Germinal center (tissue), 1 donor: ENCODE measurements at regions not wholly inside any gene's neighbourhood (a gene's known extent, or its start where the extent isn't known, plus 50 kb on each side); places are given as distances from the start of the nearest gene placed in this dataset.

ENCODE experiments used
- DNase-seq: peaks from one replicate; pipeline ENCODE4 v3.0.0; 2012; ENCODE audit warnings: mixed read lengths, low spot score

GRCh38 chr2:225980372-225980771, 580.9 kb downstream of the NYAP2 start:
- no peak for DNase-seq

- DNase-seq: no peak
Observed at GRCh38 chr2:225971433-225971832, 571.9 kb downstream of the NYAP2 start.

GRCh38 chr2:225948903-225949302, 549.4 kb downstream of the NYAP2 start:
- no peak for DNase-seq

DNA sequence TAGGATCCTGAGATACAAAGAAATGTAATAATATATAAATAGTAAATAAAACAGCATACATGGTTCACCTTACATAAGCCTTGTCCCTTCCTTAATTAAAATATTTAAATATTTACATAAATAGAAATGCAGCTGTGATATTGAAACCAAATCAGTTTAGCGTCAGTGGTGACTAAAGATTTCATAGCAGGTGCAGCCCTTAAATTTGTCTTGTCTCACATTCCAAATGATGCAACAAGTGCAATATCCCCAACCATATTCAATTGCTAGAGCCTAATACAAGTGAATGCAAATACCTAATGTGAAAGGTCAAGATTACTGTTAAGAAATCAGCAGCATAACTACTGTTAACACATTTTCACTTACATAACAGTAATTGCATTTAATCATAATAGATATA, 539.5 kb downstream of the NYAP2 start:
- DNase-seq: no peak

GRCh38 chr2:225937625-225938187, 538.2 kb downstream of the NYAP2 start:
- DNase-seq: no peak

DNA sequence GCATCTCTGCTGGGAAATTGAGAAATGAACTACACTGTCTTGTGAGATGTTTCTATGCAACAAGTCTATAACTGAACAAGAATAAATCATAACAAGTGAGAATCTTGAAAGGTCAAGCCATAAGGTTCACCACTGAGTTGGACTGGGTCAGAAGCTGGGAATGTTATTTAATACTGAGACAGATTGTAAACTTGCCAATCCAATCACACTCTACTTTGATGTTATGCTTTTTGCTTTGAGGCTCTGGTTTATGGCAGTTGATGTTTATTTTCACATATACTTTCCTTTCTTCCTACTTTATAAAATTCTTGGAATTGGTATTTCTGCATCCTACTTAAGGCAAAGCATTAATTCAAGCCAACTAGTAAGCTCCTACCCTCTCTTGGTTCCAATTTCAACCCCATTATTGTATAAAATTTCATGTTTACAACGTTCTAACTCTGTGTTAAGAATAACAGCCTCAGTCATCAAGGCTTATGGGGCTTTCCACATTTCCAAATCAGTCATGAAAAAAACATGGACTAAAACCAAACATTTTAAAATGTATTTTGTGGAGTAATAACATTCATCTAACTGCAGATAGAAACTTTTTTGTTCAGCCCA, 533.4 kb downstream of the NYAP2 start:
- DNase-seq: no peak

GRCh38 chr2:225930687-225931086, 531.2 kb downstream of the NYAP2 start:
- DNase-seq: no peak

DNA sequence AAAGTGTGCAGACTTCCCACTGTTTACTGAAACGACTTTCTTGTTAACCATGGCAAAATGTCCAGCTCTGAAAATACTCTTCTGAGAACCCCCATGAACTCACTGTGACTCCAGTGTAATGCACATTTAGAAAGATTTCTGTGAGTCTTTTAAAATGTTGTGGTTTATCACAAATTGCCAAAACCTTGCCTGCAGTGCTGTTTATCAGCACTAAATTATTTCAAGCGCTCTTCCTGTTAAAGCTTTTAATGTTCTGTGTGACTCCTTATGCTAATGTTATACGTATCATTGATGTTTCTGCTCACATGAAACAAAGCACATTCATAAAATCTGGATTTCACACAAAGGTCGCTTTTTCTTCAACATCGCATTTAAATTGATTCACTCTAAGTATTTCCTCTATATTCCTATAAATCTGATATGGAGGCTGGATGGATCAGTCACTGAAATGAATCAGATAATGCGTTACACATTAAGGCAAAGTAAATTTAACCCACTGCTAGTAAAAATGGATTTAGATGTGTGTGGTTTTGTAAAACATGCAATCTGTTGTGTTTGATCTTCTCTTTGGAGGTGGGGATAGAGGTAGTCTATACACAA, 521.2 kb downstream of the NYAP2 start:
- DNase-seq: no peak

DNA sequence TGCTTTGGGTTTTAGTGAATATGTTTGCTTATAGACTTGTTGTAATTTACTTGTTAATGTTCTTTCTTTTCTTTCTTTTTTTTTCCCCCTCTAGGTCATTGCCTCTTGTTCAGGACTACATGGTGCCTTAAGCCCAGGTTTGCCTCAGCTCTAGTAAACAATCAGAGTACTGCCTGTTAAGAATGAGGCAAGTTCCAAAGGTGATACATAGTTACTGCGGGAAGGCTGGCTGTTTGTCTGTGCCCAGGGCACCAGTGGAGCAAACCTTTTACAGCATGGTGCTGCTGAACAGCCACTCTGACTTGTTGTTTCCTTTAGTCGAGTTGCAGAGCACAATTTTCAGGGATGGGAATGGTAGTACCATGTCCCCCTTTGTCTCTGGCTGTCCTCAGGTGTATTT, 517.2 kb downstream of the NYAP2 start:
- DNase-seq: no peak

- no peak for DNase-seq
Observed at GRCh38 chr2:225911019-225911418, 511.5 kb downstream of the NYAP2 start.

GRCh38 chr2:225895126-225895525, 495.6 kb downstream of the NYAP2 start:
- no peak for DNase-seq

DNA sequence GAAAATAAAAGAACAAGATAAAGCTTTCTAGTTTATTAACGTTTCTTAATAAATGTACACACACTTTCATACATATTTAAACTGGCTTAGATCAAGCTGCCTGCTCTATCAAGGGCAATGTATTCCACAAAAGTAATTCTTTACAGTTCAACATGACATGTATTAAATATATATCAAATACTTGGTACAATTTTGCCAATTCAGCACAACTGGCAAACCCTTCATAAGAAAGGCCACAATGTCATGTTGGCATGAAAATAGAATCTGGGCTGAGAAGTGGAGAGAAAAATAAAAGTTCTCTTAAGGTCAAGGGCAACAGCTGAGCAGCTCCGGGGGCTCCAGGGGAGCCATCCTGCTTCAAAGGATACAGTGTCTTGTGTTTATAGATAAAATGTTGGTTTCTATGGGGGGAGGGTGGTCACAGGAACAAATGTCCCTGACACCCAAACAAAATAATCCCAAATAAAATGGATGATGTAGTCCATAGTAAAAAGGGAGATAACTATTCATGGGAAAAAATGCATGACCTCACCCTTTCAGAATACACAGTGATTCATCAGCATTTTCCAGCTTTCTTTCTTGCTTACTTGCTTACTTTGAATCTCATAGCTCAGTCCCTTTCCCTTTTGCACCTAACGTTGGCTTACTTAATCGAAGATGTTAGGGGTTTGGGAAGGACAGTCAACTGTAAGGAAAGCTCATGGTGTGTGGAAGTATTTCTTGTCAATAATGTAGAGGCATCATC, 494.9 kb downstream of the NYAP2 start:
- no peak for DNase-seq

DNA sequence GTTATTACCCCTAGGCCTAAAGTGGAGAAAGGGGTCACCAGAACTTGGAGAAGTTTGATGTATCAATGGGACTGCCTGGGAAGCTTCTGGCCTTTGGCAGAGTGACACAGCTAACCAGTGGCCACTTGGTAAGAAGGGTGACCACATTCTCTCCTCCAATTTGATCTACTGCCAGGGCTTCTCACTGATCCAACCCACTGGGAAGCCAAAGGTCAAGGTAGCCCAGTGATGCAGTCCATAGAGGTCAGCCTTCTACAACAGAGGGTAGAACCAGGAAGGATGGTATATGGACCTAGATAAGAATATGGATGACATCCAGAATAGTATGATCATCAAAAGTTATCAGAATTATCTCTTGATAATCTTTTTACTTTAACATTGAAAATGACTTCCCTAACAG, 493.6 kb downstream of the NYAP2 start:
- no peak for DNase-seq

GRCh38 chr2:225891771-225892170, 492.3 kb downstream of the NYAP2 start:
- DNase-seq: no peak

DNA sequence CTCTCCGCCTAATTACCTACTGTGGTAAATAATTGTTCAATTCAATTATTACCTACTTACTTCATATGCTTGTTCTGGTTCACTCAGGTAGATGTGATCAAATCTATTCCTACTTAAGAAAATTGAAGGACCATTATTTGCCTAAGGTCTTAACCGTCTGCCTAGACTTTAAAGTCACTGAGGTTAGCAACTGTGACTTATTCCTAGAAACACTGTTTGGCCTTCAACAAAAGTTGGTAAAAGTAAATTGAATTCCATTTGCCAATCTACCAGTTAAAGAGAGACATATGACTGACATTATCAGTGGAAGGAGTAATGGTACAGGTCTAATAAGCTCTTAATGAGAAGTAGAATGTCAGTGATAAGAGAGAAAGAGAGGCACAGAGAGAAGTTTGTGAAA, 491.5 kb downstream of the NYAP2 start:
- DNase-seq: no peak

- DNase-seq: peak; percentile 33
Observed at GRCh38 chr2:225889452-225889851, 489.9 kb downstream of the NYAP2 start.

DNA sequence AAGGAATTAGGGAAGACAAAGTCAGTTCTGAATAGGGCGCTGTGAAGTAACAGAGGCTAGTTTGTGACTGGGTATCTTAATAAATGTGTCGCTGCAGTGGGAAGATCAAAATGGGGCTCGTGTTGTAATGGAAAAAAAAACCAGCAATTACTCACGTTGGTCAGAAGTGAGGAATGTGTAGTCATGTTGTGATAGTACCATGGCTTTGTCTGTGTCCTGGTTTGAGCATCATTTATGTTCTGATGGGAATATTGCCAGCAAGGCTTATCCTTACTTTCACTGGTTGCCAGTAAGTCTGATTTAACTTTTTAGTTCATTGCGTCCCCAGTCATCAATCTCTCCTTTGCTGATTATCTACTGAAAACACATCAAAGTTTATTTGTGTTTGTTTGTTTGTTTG, 467.6 kb downstream of the NYAP2 start:
- DNase-seq: no peak

DNA sequence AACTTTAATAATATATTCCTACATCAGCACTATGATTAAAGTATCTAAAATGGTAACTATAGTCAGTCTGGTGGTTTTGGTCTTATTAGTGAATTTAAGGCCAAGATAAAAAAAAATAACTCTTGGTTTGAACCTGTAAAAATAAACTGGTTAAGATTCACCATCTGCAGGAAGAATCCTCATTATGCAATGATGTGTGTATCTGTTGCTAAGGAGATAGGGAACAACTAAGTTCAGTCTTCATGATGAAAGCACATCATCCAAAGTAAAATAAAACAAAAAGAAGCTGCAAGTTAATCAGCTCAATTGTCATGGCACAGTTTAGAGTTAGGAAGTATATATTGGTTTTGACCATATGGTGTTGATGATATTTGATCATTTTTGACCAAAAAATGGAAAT, 466.0 kb downstream of the NYAP2 start:
- DNase-seq: no peak

DNA sequence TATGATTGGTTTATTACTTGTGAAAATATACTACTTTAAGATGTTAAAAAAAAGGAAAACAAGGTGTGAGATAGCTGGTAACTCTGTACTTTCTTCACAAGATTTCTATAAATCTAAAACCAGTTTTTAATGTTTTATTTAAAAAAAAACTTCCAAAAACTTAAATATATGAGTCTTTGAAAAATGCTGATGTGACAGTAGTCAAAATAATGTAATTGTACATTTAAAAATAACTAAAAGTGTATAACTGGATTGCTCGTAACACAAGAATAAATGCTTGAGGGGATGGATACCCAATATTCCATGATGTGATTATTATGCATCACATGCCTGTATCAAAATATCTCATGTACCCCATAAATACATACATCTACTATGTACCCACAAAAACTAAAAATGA, 464.9 kb downstream of the NYAP2 start:
- DNase-seq: no peak

GRCh38 chr2:225842939-225843338, 443.4 kb downstream of the NYAP2 start:
- no peak for DNase-seq

DNA sequence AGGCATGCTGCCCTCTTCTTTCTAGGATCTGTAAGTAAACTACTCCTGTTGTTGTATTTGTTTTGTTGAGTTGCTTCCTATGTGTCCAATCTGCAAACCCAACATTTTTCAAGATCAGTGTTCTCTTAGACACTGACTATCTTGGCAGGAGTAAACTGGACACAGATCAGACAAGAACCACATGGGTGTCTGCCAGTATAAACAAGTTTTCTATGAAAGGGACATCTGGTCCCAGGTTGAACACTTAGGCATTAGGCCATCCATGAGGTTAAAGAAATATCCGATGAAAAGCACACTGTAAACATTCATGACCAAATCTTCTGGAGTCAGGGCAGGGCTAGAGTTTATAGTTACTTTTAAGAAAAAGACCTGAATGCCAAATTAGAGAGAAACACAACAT, 441.8 kb downstream of the NYAP2 start:
- DNase-seq: no peak

- no peak for DNase-seq
Observed at GRCh38 chr2:225837328-225837727, 437.8 kb downstream of the NYAP2 start.

- DNase-seq: no peak
Observed at GRCh38 chr2:225824748-225825449, 425.4 kb downstream of the NYAP2 start.
